ENCODE measurements at regions not wholly inside any gene's neighbourhood (a gene's known extent, or its start where the extent isn't known, plus 50 kb on each side); places are given as distances from the start of the nearest gene placed in this dataset.
"Not testable (repeated sequence)": the region's sequence is repeated elsewhere in the genome, so short reads cannot be mapped to it uniquely, and the experiment has no call there.

DNA sequence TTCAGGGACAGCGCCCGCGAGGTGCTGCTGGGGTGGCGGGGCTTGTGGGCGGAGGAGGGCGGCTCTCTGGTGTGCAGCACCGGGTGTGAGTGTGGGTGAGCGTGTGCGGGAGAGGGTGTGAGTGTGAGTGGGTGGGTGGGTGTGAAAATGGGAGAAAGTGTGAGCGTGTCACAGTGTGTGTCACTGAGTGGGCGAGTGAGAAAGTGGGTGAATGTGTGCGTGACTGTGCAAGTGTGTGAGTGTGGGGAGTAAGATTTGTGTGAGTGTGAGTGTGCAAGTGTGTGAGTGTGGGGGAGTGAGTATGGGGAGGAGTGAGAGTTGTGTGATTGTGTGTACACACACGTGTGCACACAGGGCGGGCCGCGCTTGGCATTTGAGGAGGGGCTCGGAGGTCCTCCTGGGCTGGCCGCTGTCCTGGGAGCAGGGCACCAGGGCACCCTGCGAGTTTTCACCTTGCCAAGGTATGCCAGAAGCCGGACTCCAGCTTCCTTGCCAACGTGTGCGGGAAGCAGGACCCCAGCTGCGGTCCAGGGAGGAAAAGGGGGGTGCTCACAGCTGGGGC, 63.1 kb upstream of the DPP6 start:
- DNase-seq: not testable (repeated sequence)

DNA sequence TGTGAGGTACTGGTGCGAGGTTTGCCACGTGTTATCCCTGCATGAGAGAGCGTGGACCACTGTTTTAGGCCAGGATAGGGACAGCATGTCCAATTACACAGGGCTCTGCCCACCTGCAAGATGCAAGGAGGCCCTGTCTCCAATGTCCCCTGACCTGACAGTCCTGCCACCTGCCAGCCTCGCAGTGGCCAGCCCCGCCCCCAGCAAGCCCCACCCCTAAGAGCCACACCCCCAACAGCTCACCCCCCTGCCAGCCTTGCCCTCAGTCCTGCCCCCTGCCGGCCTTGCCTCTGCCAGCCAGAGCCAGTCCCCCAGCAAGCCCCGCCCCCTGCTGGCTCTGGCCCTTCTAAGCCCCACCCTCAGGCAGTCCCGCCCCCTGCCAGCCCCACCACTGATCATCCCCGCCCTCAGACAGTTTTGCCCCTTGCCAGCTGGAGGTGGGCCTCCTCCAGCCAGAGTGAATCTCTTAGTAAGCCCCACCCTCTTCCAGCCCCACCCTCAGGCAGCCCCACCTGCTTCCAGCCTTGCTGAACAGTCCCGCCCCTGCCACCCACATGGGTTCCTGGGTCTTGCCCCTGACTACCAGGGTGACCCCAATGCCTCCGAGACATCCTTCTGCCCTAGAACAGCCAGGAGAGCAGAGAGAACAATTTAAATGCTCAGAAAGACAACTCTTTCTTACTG, 62.3 kb upstream of the DPP6 start:
- DNase-seq: not testable (repeated sequence)

DNA sequence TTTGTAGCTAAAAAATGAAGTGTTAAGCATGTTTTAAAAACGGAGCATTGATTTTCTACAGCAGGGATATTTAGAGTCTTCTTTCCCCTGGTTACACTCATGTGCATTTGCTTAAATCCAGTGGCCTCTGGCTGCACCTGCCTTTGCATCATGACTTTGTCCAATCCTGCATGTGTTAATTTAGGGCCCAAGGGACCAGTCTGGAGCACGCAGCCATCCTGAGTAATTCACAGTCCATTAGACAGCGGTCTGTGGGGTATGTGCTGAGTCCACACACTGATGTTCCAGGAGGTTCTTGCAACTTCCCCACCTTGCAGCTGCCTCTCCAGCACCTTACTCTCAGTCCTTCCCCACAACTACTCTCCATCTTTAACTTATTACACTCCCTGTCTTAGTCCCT, 60.7 kb upstream of the DPP6 start:
- DNase-seq: not testable (repeated sequence)

DNA sequence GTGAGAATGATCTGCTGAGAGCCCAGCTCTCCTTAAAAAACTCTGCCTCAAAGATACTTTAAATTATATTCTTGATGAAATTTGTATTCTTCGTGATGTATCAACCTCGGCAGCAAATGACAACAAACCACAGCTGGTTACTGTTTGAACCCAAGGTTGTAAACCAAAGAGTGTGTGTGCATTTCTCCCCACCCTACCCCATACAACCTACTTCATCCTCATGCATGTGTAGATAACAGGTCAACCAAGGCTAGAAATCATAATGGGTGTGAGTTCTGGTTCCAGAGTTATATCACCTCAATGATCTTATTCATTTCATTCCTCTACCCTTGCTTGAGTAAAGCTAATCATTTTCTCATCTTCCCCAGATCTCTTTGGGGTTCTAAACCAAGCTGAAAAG, 58.8 kb upstream of the DPP6 start:
- DNase-seq: not testable (repeated sequence)

DNA sequence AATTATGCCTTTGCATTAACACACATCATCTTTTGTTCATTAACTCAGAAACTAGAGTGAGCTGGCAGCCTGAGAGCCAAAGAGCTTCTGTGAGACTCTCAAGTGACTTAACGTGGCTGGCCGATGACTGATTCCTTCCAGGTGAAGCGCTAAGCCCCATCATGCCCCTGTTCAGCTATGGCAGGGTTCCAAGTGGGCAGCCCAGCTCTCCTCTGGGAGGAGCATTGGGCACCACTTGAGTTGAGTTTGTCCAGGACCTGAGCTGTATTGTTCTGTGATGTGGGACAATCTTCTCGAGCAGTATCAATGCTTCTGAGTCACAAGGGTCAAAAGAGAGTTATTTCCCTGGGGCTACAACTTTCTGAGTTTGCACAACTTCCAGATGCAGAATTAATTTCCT, 53.3 kb upstream of the DPP6 start:
- not testable (repeated sequence) for DNase-seq
